ENCODE measurements at regions not wholly inside any gene's neighbourhood (a gene's known extent, or its start where the extent isn't known, plus 50 kb on each side); places are given as distances from the start of the nearest gene placed in this dataset.

- TF ChIP-seq CTCF (IDR thresholded peaks at IDR 0.05) = no peak
- TF ChIP-seq POLR2A (IDR thresholded peaks at IDR 0.05) = no peak
Measured at GRCh38 chr5:1703352-1704050, 96.1 kb downstream of the MRPL36 start.

Data from esophagus squamous epithelium (tissue), 4 donors.